Common myeloid progenitor, CD34-positive (primary cell): ENCODE measurements at regions not wholly inside any gene's neighbourhood (a gene's known extent, or its start where the extent isn't known, plus 50 kb on each side); places are given as distances from the start of the nearest gene placed in this dataset.
"Not testable (repeated sequence)": the region's sequence is repeated elsewhere in the genome, so short reads cannot be mapped to it uniquely, and the experiment has no call there.

Source experiments
- CTCF ChIA-PET: fragments of 350-600 bp; sonication (Branson Sonifier 250); formaldehyde crosslinking; loops from one replicate; lab custom pipeline; 2021; ENCODE audit warnings: antibody characterized with exemption; lab: Charles Lee
- POLR2A ChIA-PET: fragments of 350-600 bp; sonication (Branson Sonifier 250); formaldehyde crosslinking; loops from one replicate; lab custom pipeline; 2021; ENCODE audit warnings: antibody characterized with exemption; lab: Charles Lee
- DNase-seq, 3 donors: peaks; one replicate each; pipeline versions ENCODE4 v3.0.0 to v3.0.0-alpha.2; 2013
- H3K27ac ChIP-seq, 2 experiments: 1 replicate in 1 of 2; 2 replicates in 1 of 2; pipeline ENCODE4 v1.7.0; 2013; ENCODE audit warnings: inconsistent platforms in 2 of 2, low read length in 2 of 2, mild to moderate bottlenecking in 2 of 2, low read depth in 1 of 2, moderate library complexity in 1 of 2; ENCODE audit not compliant: severe bottlenecking in 2 of 2, insufficient read depth in 1 of 2, poor library complexity in 1 of 2
- H3K27me3 ChIP-seq, 5 experiments: replicated peaks in 2 of 5; 1 replicate in 3 of 5; 2 replicates in 2 of 5; pipeline versions ENCODE4 v1.6.1 to v1.7.0; 2013; ENCODE audit warnings: low read length in 4 of 5, mild to moderate bottlenecking in 2 of 5, moderate library complexity in 2 of 5, inconsistent platforms in 1 of 5; ENCODE audit not compliant: insufficient read depth in 5 of 5, control insufficient read depth in 4 of 5
- H3K36me3 ChIP-seq, 4 experiments: 1 replicate in 2 of 4; 2 replicates in 2 of 4; pipeline versions ENCODE4 v1.6.1 to v1.7.0; 2013; ENCODE audit warnings: low read length in 3 of 4, control low read depth in 1 of 4, mild to moderate bottlenecking in 1 of 4; ENCODE audit not compliant: control insufficient read depth in 4 of 4, insufficient read depth in 4 of 4
- H3K4me1 ChIP-seq, 4 experiments: 1 replicate in 3 of 4; 2 replicates in 1 of 4; pipeline versions ENCODE4 v1.6.1 to v1.7.1; 2013; ENCODE audit warnings: low read length in 3 of 4, mild to moderate bottlenecking in 3 of 4, control low read depth in 1 of 4, inconsistent platforms in 1 of 4, moderate library complexity in 1 of 4; ENCODE audit not compliant: control insufficient read depth in 4 of 4, insufficient read depth in 4 of 4; ENCODE audit errors: control extremely low read depth in 1 of 4
- H3K4me3 ChIP-seq, 7 experiments: 1 replicate in 4 of 7; 2 replicates in 3 of 7; pipeline versions ENCODE4 v1.5.1 to v1.7.0; 2013; ENCODE audit warnings: mild to moderate bottlenecking in 7 of 7, low read length in 6 of 7, moderate library complexity in 6 of 7, inconsistent platforms in 2 of 7, low read depth in 2 of 7, control low read depth in 1 of 7; ENCODE audit not compliant: insufficient read depth in 4 of 7, control insufficient read depth in 1 of 7; ENCODE audit errors: extremely low read depth in 1 of 7
- H3K9me3 ChIP-seq, 5 experiments: 1 replicate in 4 of 5; 2 replicates in 1 of 5; pipeline versions ENCODE4 v1.6.1 to v1.7.1; 2013; ENCODE audit warnings: low read length in 4 of 5, mild to moderate bottlenecking in 2 of 5, inconsistent platforms in 1 of 5, low read depth in 1 of 5, moderate library complexity in 1 of 5; ENCODE audit not compliant: control insufficient read depth in 4 of 5, insufficient read depth in 2 of 5; ENCODE audit errors: control extremely low read depth in 1 of 5
- WGBS: methylation state at CpG from one replicate; pipeline ENCODE4 v1.1.5; 2013; ENCODE audit not compliant: insufficient coverage; 5-methylcytosine and 5-hydroxymethylcytosine counted together

GRCh38 chr21:7956074-7956452, 2565.3 kb upstream of the TPTE start:
- 55% methylated on average over 2 of the region's 2 CpGs for WGBS
- H3K4me1 ChIP-seq, CTCF ChIA-PET, H3K4me3 ChIP-seq, H3K27ac ChIP-seq, POLR2A ChIA-PET, H3K36me3 ChIP-seq, DNase-seq, H3K27me3 ChIP-seq: not testable (repeated sequence)
- peaks cover 17 to 76% (median 53%) of the 10 kb centered on the region in 5 experiments for H3K9me3 ChIP-seq

DNA sequence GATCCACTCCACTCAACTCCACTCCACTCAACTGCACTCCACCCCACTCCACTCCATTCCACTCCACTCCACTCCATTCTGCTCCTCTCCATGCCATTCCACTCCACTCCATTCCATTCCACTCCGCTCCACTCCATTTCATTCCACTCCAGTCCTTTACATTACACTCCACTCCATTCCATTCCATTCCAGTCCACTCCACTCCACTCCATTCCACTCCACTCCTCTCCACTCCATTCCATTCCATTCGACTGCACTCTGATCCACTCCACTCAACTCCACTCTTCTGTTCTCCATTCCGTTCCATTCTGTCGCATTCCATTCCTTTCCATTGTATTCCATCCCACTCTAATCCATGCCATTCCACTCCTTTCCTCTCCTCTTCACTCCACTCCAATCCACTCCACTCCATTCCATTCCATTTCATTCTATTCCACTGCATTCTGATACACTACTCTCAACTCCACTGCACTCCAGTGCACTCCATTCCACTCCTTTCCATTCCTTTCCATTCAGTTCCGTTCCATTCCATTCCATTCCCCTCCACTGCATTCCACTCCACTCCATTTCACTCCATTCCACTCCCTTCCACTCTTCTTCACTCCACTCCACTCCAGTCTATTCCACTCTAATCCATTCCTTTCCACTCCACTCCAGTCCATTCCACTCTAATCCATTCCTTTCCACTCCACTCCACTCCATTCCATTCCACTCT, 2564.2 kb upstream of the TPTE start:
- H3K9me3 ChIP-seq: peaks cover 8 to 66% (median 43%) of the 10 kb centered on the region in 5 experiments
- H3K36me3 ChIP-seq, H3K4me1 ChIP-seq, CTCF ChIA-PET, POLR2A ChIA-PET, H3K27ac ChIP-seq, DNase-seq, H3K27me3 ChIP-seq, H3K4me3 ChIP-seq: not testable (repeated sequence)
- 64% methylated on average over 5 of the region's 5 CpGs for WGBS

DNA sequence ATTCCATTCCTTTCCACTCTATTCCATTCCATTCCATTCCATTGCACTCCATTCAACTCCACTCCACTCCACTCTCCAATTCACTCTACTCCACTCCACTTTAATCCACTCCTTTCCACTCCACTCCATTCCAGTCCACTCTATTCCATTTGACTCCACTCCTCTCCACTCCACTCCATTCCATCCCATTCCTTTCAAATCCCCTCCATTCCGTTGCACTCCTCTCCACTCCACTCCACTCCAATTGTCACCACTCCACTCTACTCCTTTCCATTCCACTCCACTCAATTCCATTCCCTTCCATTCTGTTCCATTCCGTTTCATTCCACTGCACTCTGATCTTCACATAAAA, 2563.7 kb upstream of the TPTE start:
- 23% methylated on average over 2 of the region's 2 CpGs for WGBS
- H3K27ac ChIP-seq: no peak overlapping the region
- no peak overlapping the region for H3K4me3 ChIP-seq
- ChIA-PET CTCF (no interaction called here), POLR2A (no interaction called here)
- peaks cover 8 to 64% (median 38%) of the 10 kb centered on the region in 5 experiments for H3K9me3 ChIP-seq
- no peak for DNase-seq
- no peaks in the 10 kb centered on the region for H3K36me3 ChIP-seq
- H3K27me3 ChIP-seq: no peaks in the 10 kb centered on the region
- no peaks in the 10 kb centered on the region for H3K4me1 ChIP-seq
